PC-9 (cell line): ENCODE measurements at regions not wholly inside any gene's neighbourhood (a gene's known extent, or its start where the extent isn't known, plus 50 kb on each side); places are given as distances from the start of the nearest gene placed in this dataset.

ENCODE experiments used
- BruUV-seq: library from RNA; stranded (reverse); fragments of 400-500 nt; replicated peaks from 2 replicates; lab custom pipeline; 2021; lab: Mats Ljungman, UMichigan
- CTCF ChIA-PET: fragments of 300-600 bp; sonication (Branson Sonifier 250); formaldehyde crosslinking; loops from one replicate; lab custom pipeline; 2022; ENCODE audit warnings: antibody characterized with exemption; lab: Charles Lee
- POLR2A ChIA-PET: fragments of 300-600 bp; sonication (Branson Sonifier 250); formaldehyde crosslinking; loops from one replicate; lab custom pipeline; 2022; ENCODE audit warnings: antibody characterized with exemption; ENCODE audit not compliant: unreplicated experiment; lab: Charles Lee
- DNase-seq, 2 experiments: peaks; one replicate each; pipeline versions ENCODE4 v3.0.0 to v3.0.0-alpha.2; 2015 to 2022; ENCODE audit warnings: mixed read lengths in 1 of 2
- H2AFZ ChIP-seq: fragments of 200-600 bp; sonication (generic); 2 replicates; pipeline ENCODE4 v1.8.1; 2017; ENCODE audit warnings: antibody characterized with exemption
- H3F3A ChIP-seq: fragments of 200-600 bp; sonication (generic); 2 replicates; pipeline ENCODE4 v1.8.1; 2017; ENCODE audit warnings: antibody characterized with exemption, mild to moderate bottlenecking, low read depth; ENCODE audit not compliant: insufficient read depth
- H3K27ac ChIP-seq: fragments of 200-600 bp; sonication (generic); 2 replicates; pipeline ENCODE4 v1.6.1; 2016; ENCODE audit warnings: mixed run types
- H3K27me3 ChIP-seq: fragments of 200-600 bp; sonication (generic); 2 replicates; pipeline ENCODE4 v1.6.1; 2016; ENCODE audit warnings: low read depth, mixed run types; ENCODE audit not compliant: insufficient read depth
- H3K36me3 ChIP-seq: fragments of 200-600 bp; sonication (generic); 2 replicates; pipeline ENCODE4 v1.6.1; 2016; ENCODE audit warnings: low read depth, mixed run types
- H3K4me1 ChIP-seq: fragments of 200-600 bp; sonication (generic); replicated peaks from 2 replicates; pipeline ENCODE4 v1.6.1; 2016; ENCODE audit warnings: mixed run types; ENCODE audit not compliant: insufficient read depth
- H3K4me2 ChIP-seq: fragments of 200-600 bp; sonication (generic); 2 replicates; pipeline ENCODE4 v1.6.1; 2017; ENCODE audit warnings: mixed run types
- H3K4me3 ChIP-seq: fragments of 200-600 bp; sonication (generic); 2 replicates; pipeline ENCODE4 v1.6.1; 2016; ENCODE audit warnings: mixed run types
- H3K79me2 ChIP-seq: fragments of 200-600 bp; sonication (generic); 2 replicates; pipeline ENCODE4 v1.6.1; 2017; ENCODE audit warnings: low read depth, mixed run types
- H3K9me2 ChIP-seq: fragments of 200-600 bp; sonication (generic); 2 replicates; pipeline ENCODE4 v1.8.1; 2017; ENCODE audit warnings: mild to moderate bottlenecking; ENCODE audit not compliant: insufficient read depth
- H3K9me3 ChIP-seq: fragments of 200-600 bp; sonication (generic); 2 replicates; pipeline ENCODE4 v1.8.1; 2016; ENCODE audit warnings: low read depth; ENCODE audit not compliant: insufficient read depth
- H4K20me1 ChIP-seq: fragments of 200-600 bp; sonication (generic); 2 replicates; pipeline ENCODE4 v1.8.1; 2017; ENCODE audit not compliant: insufficient read depth
- EZH2 ChIP-seq: fragments of 200-600 bp; sonication (generic); IDR thresholded peaks from 2 replicates; pipeline ENCODE4 v1.8.0; 2017; ENCODE audit warnings: antibody characterized with exemption, low read depth
- intact Hi-C: fragments of 100-400 bp; cut with micrococcal nuclease; formaldehyde crosslinking; loops from one replicate; pipeline ENCODE4 v1.10.0; 2022; ENCODE audit not compliant: unreplicated experiment
- TF ChIP-seq, protein P1 (sequence below): fragments of 200-600 bp; sonication (generic); conservative IDR thresholded peaks from 2 replicates; pipeline ENCODE4 v1.6.1; 2017; ENCODE audit warnings: mixed run types, antibody characterized with exemption, mild to moderate bottlenecking, moderate library complexity

DNA sequence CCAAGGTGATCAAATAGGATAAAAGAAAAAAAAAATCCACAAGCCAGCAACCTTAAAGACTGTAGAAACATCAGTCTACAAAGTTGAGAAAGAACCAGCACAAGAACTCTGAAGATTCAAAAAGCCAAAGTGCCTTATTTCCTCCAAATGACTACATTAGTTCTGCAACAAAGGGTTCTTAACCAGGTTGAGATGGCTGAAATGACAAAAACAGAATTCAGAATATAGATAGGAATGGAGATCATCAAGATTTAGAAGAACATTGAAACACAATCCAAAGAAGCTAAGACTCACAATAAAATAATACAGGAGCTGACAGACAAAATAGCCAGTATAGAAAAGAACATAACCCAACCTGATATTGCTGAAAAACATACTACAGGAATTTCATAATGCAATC, 156.5 kb upstream of the ZCCHC13 start:
- DNase-seq = no peak
- Histone ChIP-seq H3F3A (no peaks in the 10 kb centered on the region), H2AFZ (no peak overlapping the region), H4K20me1 (no peaks in the 10 kb centered on the region), H3K79me2 (no peaks in the 10 kb centered on the region), H3K27ac (no peak overlapping the region), H3K9me3 (no peaks in the 10 kb centered on the region), H3K4me3 (no peak overlapping the region), H3K4me1 (no peaks in the 10 kb centered on the region), H3K9me2 (no peaks in the 10 kb centered on the region), H3K27me3 (no peaks in the 10 kb centered on the region), H3K36me3 (no peaks in the 10 kb centered on the region), H3K4me2 (no peak overlapping the region)
- intact Hi-C loops = no loop called here
- POLR2A ChIA-PET = no interaction called here
- BruUV-seq = no TSS peak
- TF ChIP-seq, protein P1, sequence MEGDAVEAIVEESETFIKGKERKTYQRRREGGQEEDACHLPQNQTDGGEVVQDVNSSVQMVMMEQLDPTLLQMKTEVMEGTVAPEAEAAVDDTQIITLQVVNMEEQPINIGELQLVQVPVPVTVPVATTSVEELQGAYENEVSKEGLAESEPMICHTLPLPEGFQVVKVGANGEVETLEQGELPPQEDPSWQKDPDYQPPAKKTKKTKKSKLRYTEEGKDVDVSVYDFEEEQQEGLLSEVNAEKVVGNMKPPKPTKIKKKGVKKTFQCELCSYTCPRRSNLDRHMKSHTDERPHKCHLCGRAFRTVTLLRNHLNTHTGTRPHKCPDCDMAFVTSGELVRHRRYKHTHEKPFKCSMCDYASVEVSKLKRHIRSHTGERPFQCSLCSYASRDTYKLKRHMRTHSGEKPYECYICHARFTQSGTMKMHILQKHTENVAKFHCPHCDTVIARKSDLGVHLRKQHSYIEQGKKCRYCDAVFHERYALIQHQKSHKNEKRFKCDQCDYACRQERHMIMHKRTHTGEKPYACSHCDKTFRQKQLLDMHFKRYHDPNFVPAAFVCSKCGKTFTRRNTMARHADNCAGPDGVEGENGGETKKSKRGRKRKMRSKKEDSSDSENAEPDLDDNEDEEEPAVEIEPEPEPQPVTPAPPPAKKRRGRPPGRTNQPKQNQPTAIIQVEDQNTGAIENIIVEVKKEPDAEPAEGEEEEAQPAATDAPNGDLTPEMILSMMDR = no peak
- TF ChIP-seq EZH2 = no peak
- CTCF ChIA-PET = no interaction called here

DNA sequence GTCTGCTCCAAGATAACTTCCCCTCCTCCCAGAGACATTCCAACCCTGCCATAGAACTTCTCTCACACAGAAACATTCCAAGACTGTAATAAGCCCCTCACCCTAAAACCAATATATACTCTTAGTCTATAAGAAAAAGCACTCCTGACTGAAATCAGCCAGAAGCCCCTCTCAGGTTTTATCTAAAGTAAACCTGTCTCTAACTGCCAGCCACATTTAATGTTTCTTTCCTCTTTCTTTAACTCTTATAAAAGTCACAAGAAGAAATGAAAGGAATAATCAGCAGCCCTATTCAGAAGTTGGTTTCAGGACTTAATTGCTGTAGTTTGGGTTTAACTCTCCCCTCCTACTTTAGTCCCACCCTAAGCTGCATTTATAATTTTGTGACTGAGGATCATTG, 165.0 kb upstream of the ZCCHC13 start:
- Histone ChIP-seq H3F3A (no peaks in the 10 kb centered on the region), H3K36me3 (no peaks in the 10 kb centered on the region), H3K4me2 (no peak overlapping the region), H3K79me2 (no peaks in the 10 kb centered on the region), H3K27ac (no peak overlapping the region), H3K9me3 (no peaks in the 10 kb centered on the region), H3K27me3 (no peaks in the 10 kb centered on the region), H4K20me1 (no peaks in the 10 kb centered on the region), H2AFZ (no peak overlapping the region), H3K9me2 (no peaks in the 10 kb centered on the region), H3K4me3 (no peak overlapping the region), H3K4me1 (no peaks in the 10 kb centered on the region)
- intact Hi-C loops = no loop called here
- CTCF ChIA-PET = no interaction called here
- no TSS peak for BruUV-seq
- POLR2A ChIA-PET = no interaction called here
- DNase-seq = no peak
- TF ChIP-seq, protein P1 = no peak
- no peak for TF ChIP-seq EZH2

DNA sequence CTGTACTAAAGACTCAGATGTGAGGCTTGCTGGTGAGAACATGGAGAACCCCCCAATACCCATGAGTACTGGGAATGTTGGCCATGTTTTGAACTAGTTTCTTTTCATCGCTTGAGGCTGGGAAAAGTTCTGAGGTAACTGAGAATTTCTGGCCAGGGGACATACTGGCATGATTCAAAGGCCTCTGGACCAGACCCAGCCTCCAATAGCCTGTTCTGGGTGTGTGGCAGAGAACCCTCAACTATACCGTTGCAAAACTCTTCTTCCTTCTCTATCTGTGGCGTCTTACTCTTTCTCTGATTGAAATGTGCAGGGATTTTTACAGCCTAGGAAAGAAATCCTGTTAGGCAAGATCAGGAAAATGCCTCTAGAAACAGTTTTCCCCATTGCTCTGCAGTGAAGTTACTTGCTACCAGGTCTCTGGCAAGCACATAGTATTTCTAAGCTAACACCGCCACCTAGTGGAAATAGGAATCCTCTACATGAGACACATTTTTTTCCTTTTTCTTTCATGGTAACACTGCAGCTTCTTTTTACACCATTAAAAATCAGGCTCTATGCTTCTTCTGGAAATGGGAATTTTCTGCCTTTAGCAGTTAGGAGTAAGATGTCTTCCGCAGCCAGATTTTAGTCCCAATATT, 170.7 kb upstream of the ZCCHC13 start:
- Histone ChIP-seq H4K20me1 (no peaks in the 10 kb centered on the region), H3K9me2 (no peaks in the 10 kb centered on the region), H2AFZ (no peak overlapping the region), H3F3A (no peaks in the 10 kb centered on the region), H3K9me3 (no peaks in the 10 kb centered on the region), H3K27me3 (no peaks in the 10 kb centered on the region), H3K4me3 (no peak overlapping the region), H3K36me3 (no peaks in the 10 kb centered on the region), H3K4me2 (no peak overlapping the region; the same call in 1 of the 2 replicates), H3K27ac (no peak overlapping the region), H3K79me2 (no peaks in the 10 kb centered on the region), H3K4me1 (peaks cover 5% of the 10 kb centered on the region)
- ChIA-PET CTCF (interaction anchor here (0.5 to 0.6 kb wide), 2 partner anchors 18 to 143 kb away, joined by 4 read pairs; no protein-coding TSS in a partner anchor), POLR2A (no interaction called here)
- BruUV-seq = no TSS peak
- intact Hi-C loops = loop anchor here (1.0 to 2.0 kb wide), 3 partner anchors 118 to 278 kb away; no protein-coding TSS in a partner anchor
- no peak for TF ChIP-seq EZH2
- TF ChIP-seq, protein P1 = peak; percentile 81
- DNase-seq = peak; percentile 11 to 61
